ENCODE measurements at regions not wholly inside any gene's neighbourhood (a gene's known extent, or its start where the extent isn't known, plus 50 kb on each side); places are given as distances from the start of the nearest gene placed in this dataset.

GRCh38 chr2:16817305-16818202, 151.9 kb upstream of the CYRIA start:
- no peak for TF ChIP-seq CTCF (IDR thresholded peaks at IDR 0.05; ENCODE audit: insufficient read depth, low read length, poor library complexity, severe bottlenecking)
- TF ChIP-seq EZH2phosphoT487 (conservative IDR thresholded peaks at IDR 0.05; ENCODE audit: low read length) = no peak

All from SU-DHL-6 (cell line).